GM23338 (cell line): ENCODE measurements at regions not wholly inside any gene's neighbourhood (a gene's known extent, or its start where the extent isn't known, plus 50 kb on each side); places are given as distances from the start of the nearest gene placed in this dataset.

Experiments used
- ATAC-seq: fragments of 200-7000 bp; cut with Tn5 transposase; 3 replicates; pipeline ENCODE4 v1.9.1; 2020
- DNase-seq: peaks from one replicate; pipeline ENCODE4 v3.0.0-alpha.2; 2015; ENCODE audit warnings: low spot score
- H2AFZ ChIP-seq: fragments of 200-600 bp; sonication (generic); 2 replicates; pipeline ENCODE4 v1.8.0; 2016; ENCODE audit warnings: antibody characterized with exemption, mild to moderate bottlenecking, moderate library complexity
- H3F3A ChIP-seq: fragments of 200-600 bp; sonication (generic); replicated peaks from 2 replicates; pipeline ENCODE4 v1.8.0; 2017; ENCODE audit warnings: antibody characterized with exemption, mixed run types, low read depth
- H3K27ac ChIP-seq: fragments of 200-600 bp; sonication (generic); 2 replicates; pipeline ENCODE4 v1.6.1; 2016; ENCODE audit warnings: low read depth
- H3K27me3 ChIP-seq: fragments of 200-600 bp; sonication (generic); 2 replicates; pipeline ENCODE4 v1.8.0; 2016; ENCODE audit warnings: mild to moderate bottlenecking, mixed run types, moderate library complexity; ENCODE audit not compliant: insufficient read depth
- H3K36me3 ChIP-seq: fragments of 200-600 bp; sonication (generic); 2 replicates; pipeline ENCODE4 v1.8.0; 2016; ENCODE audit warnings: mild to moderate bottlenecking; ENCODE audit not compliant: insufficient read depth
- H3K4me1 ChIP-seq: fragments of 200-600 bp; sonication (generic); 2 replicates; pipeline ENCODE4 v1.8.0; 2016; ENCODE audit warnings: mild to moderate bottlenecking, moderate library complexity; ENCODE audit not compliant: insufficient read depth
- H3K4me2 ChIP-seq: fragments of 200-600 bp; sonication (generic); 2 replicates; pipeline ENCODE4 v1.7.1; 2017; ENCODE audit warnings: mixed run types
- H3K4me3 ChIP-seq: fragments of 200-600 bp; sonication (generic); 2 replicates; pipeline ENCODE4 v1.6.1; 2016; ENCODE audit warnings: mixed run types
- H3K79me2 ChIP-seq: fragments of 200-600 bp; sonication (generic); replicated peaks from 2 replicates; pipeline ENCODE4 v1.8.0; 2017; ENCODE audit warnings: mild to moderate bottlenecking; ENCODE audit not compliant: insufficient read depth
- H3K9me2 ChIP-seq: fragments of 200-600 bp; sonication (generic); 2 replicates; pipeline ENCODE4 v1.8.0; 2017; ENCODE audit not compliant: insufficient read depth
- H4K20me1 ChIP-seq: fragments of 200-600 bp; sonication (generic); replicated peaks from 2 replicates; pipeline ENCODE4 v1.8.0; 2017; ENCODE audit warnings: mild to moderate bottlenecking; ENCODE audit not compliant: insufficient read depth
- H3K27ac Mint-ChIP-seq: 2 replicates; pipeline ENCODE4 v1.8.0; 2020; ENCODE audit warnings: inconsistent platforms, mild to moderate bottlenecking, moderate library complexity, mixed read lengths
- H3K27me3 Mint-ChIP-seq: 3 replicates; pipeline ENCODE4 v1.8.0; 2022; ENCODE audit warnings: low read depth, mild to moderate bottlenecking, moderate library complexity, mixed read lengths, inconsistent platforms; ENCODE audit not compliant: insufficient read depth, poor library complexity
- H3K36me3 Mint-ChIP-seq: 3 replicates; pipeline ENCODE4 v1.8.0; 2021; ENCODE audit warnings: low read depth, mild to moderate bottlenecking, inconsistent platforms, moderate library complexity, mixed read lengths
- H3K4me1 Mint-ChIP-seq: 3 replicates; pipeline ENCODE4 v1.8.0; 2020; ENCODE audit warnings: mild to moderate bottlenecking, inconsistent platforms, mixed read lengths
- H3K4me3 Mint-ChIP-seq: 3 replicates; pipeline ENCODE4 v1.8.0; 2021; ENCODE audit warnings: moderate library complexity, mild to moderate bottlenecking, inconsistent platforms, mixed read lengths
- H3K9me3 Mint-ChIP-seq: 3 replicates; pipeline ENCODE4 v1.8.0; 2020; ENCODE audit warnings: moderate library complexity, mild to moderate bottlenecking, inconsistent platforms, mixed read lengths
- CREB1 ChIP-seq: fragments of 250-450 bp; sonication (Bioruptor Pico); IDR thresholded peaks from 2 replicates; pipeline ENCODE4 v1.5.0; 2020; ENCODE audit warnings: low read depth, mild to moderate bottlenecking, moderate library complexity
- CTCF ChIP-seq, 2 experiments: fragments of 200-600 bp in 1 of 2; sonication (generic) in 1 of 2; conservative IDR thresholded peaks; 2 replicates each; pipeline versions ENCODE4 v1.5.1 to v1.6.1; 2016 to 2017; ENCODE audit warnings: antibody characterized with exemption in 2 of 2, low read depth in 2 of 2, mild to moderate bottlenecking in 2 of 2, moderate library complexity in 1 of 2
- ETS1 ChIP-seq: IDR thresholded peaks from 2 replicates; pipeline ENCODE4 v1.6.1; 2016; ENCODE audit warnings: antibody characterized with exemption
- EZH2 ChIP-seq: fragments of 200-600 bp; sonication (generic); IDR thresholded peaks from one replicate; pipeline ENCODE4 v1.8.0; 2017; ENCODE audit warnings: antibody characterized with exemption, mild to moderate bottlenecking, low read depth; ENCODE audit not compliant: unreplicated experiment
- EZH2phosphoT487 ChIP-seq: fragments of 200-600 bp; sonication (generic); IDR thresholded peaks from one replicate; pipeline ENCODE4 v1.8.1; 2018; ENCODE audit warnings: antibody characterized with exemption; ENCODE audit not compliant: unreplicated experiment
- JUNB ChIP-seq: IDR thresholded peaks from one replicate; pipeline ENCODE4 v1.6.1; 2016; ENCODE audit warnings: antibody characterized with exemption; ENCODE audit not compliant: unreplicated experiment
- NANOG ChIP-seq: IDR thresholded peaks from 2 replicates; pipeline ENCODE4 v1.6.1; 2016; ENCODE audit warnings: antibody characterized with exemption, borderline replicate concordance
- REST ChIP-seq: IDR thresholded peaks from one replicate; pipeline ENCODE4 v1.6.1; 2018; ENCODE audit warnings: antibody characterized with exemption; ENCODE audit not compliant: unreplicated experiment
- STAT1 ChIP-seq: IDR thresholded peaks from one replicate; pipeline ENCODE4 v1.6.1; 2016; ENCODE audit warnings: antibody characterized with exemption; ENCODE audit not compliant: unreplicated experiment
- ZNF114 ChIP-seq: fragments of 250-450 bp; sonication (Bioruptor Pico); IDR thresholded peaks from 2 replicates; pipeline ENCODE4 v1.5.0; 2020; ENCODE audit warnings: mild to moderate bottlenecking, moderate library complexity

GRCh38 chrX:67295924-67296323 is 247.9 kb upstream of the AR start (continued):
- no peak for TF ChIP-seq REST
- TF ChIP-seq STAT1, result no peak
- TF ChIP-seq ZNF114 (CRISPR knock-in tag), result no peak
- TF ChIP-seq CREB1, result no peak
- no peak for TF ChIP-seq NANOG
- TF ChIP-seq JUNB, result no peak

GRCh38 chrX:67296395-67296794 is 247.4 kb upstream of the AR start:
- DNase-seq, result no peak
- Histone ChIP-seq H3K79me2 (no peaks in the 10 kb centered on the region), H3K9me2 (no peaks in the 10 kb centered on the region), H3K27ac (no peak overlapping the region), H3K4me2 (no peak overlapping the region), H3F3A (no peaks in the 10 kb centered on the region), H3K27me3 (no peaks in the 10 kb centered on the region), H3K36me3 (no peaks in the 10 kb centered on the region), H4K20me1 (no peaks in the 10 kb centered on the region), H3K4me3 (no peak overlapping the region), H2AFZ (no peak overlapping the region), H3K4me1 (no peaks in the 10 kb centered on the region)
- Mint-ChIP-seq H3K36me3 (no peaks in the 10 kb centered on the region), H3K4me3 (no peak overlapping the region), H3K9me3 (no peaks in the 10 kb centered on the region; the same call in 2 of the 3 replicates), H3K4me1 (no peaks in the 10 kb centered on the region), H3K27me3 (no peaks in the 10 kb centered on the region), H3K27ac (no peak overlapping the region)
- no peak for ATAC-seq
- no peak for TF ChIP-seq EZH2
- no peak for TF ChIP-seq ZNF114 (CRISPR knock-in tag)
- no peak for TF ChIP-seq CTCF (conservative IDR thresholded peaks at IDR 0.05; ENCODE audit: low read depth in 2 of 2)
- TF ChIP-seq JUNB, result no peak
- TF ChIP-seq REST, result no peak
- TF ChIP-seq EZH2phosphoT487, result no peak
- no peak for TF ChIP-seq NANOG
- TF ChIP-seq ETS1, result no peak
